IMR-90 (cell line): ENCODE measurements at regions not wholly inside any gene's neighbourhood (a gene's known extent, or its start where the extent isn't known, plus 50 kb on each side); places are given as distances from the start of the nearest gene placed in this dataset.

Experiments used
- ATAC-seq: fragments of 200-7000 bp; cut with Tn5 transposase; 2 replicates; pipeline ENCODE4 v1.9.1; 2020; ENCODE audit warnings: low read depth, mild to moderate bottlenecking, moderate library complexity
- BruUV-seq: library from RNA; stranded (reverse); fragments of 400-500 nt; replicated peaks from 2 replicates; lab custom pipeline; 2021; lab: Mats Ljungman, UMichigan
- CTCF ChIA-PET: fragments of 300-600 bp; formaldehyde crosslinking; extraction: SDS; loops from one replicate; lab custom pipeline; 2021; ENCODE audit warnings: antibody characterized with exemption; lab: Yijun Ruan, JAX
- POLR2A ChIA-PET: fragments of 300-600 bp; sonication (Branson Sonifier 250); formaldehyde crosslinking; loops from one replicate; lab custom pipeline; 2022; ENCODE audit warnings: antibody characterized with exemption; ENCODE audit not compliant: unreplicated experiment; lab: Charles Lee
- DNase-seq: peaks from one replicate; pipeline ENCODE4 v3.0.0; 2013
- H2AFZ ChIP-seq: replicated peaks from 2 replicates; pipeline ENCODE3; 2013; ENCODE audit warnings: low read length, mild to moderate bottlenecking; ENCODE audit not compliant: poor library complexity
- H2AK5ac ChIP-seq: 2 replicates; pipeline ENCODE4 v1.6.1; 2013; ENCODE audit warnings: low read depth, low read length, inconsistent platforms
- H2AK9ac ChIP-seq: replicated peaks from 2 replicates; pipeline ENCODE3; 2013; ENCODE audit warnings: mild to moderate bottlenecking, low read depth, low read length, moderate library complexity; ENCODE audit not compliant: poor library complexity
- H2BK120ac ChIP-seq: 2 replicates; pipeline ENCODE4 v1.6.1; 2013; ENCODE audit warnings: low read depth, low read length, inconsistent platforms
- H2BK15ac ChIP-seq: 3 replicates; pipeline ENCODE4 v1.6.1; 2013; ENCODE audit warnings: low read depth, low read length, inconsistent platforms
- H2BK20ac ChIP-seq: 2 replicates; pipeline ENCODE4 v1.6.1; 2013; ENCODE audit warnings: low read depth, mild to moderate bottlenecking, inconsistent platforms, low read length, moderate library complexity
- H2BK5ac ChIP-seq: 2 replicates; pipeline ENCODE4 v1.6.1; 2013; ENCODE audit warnings: mild to moderate bottlenecking, low read depth, low read length, inconsistent platforms; ENCODE audit not compliant: poor library complexity, severe bottlenecking
- H3K14ac ChIP-seq: replicated peaks from 2 replicates; pipeline ENCODE4 v1.6.1; 2013; ENCODE audit warnings: low read depth, low read length, inconsistent platforms
- H3K18ac ChIP-seq: 2 replicates; pipeline ENCODE4 v1.6.1; 2013; ENCODE audit warnings: low read depth, low read length, control low read depth
- H3K23ac ChIP-seq: 2 replicates; pipeline ENCODE4 v1.6.1; 2013; ENCODE audit warnings: low read depth, low read length, inconsistent platforms
- H3K27ac ChIP-seq: 2 replicates; pipeline ENCODE4 v1.5.1; 2013; ENCODE audit warnings: mild to moderate bottlenecking, control low read depth, low read length; ENCODE audit not compliant: insufficient read depth
- H3K27me3 ChIP-seq: 2 replicates; pipeline ENCODE4 v1.6.1; 2013; ENCODE audit warnings: low read length; ENCODE audit not compliant: control insufficient read depth, insufficient read depth
- H3K36me3 ChIP-seq: 2 replicates; pipeline ENCODE4 v1.6.1; 2013; ENCODE audit warnings: low read length, mixed read lengths; ENCODE audit not compliant: control insufficient read depth, insufficient read depth
- H3K4ac ChIP-seq: 2 replicates; pipeline ENCODE4 v1.6.1; 2013; ENCODE audit warnings: low read depth, low read length, inconsistent platforms
- H3K4me1 ChIP-seq: 2 replicates; pipeline ENCODE4 v1.6.1; 2013; ENCODE audit warnings: low read length, mixed read lengths; ENCODE audit not compliant: control insufficient read depth, insufficient read depth
- H3K4me2 ChIP-seq: 2 replicates; pipeline ENCODE4 v1.6.1; 2013; ENCODE audit warnings: low read depth, mild to moderate bottlenecking, control low read depth, low read length, moderate library complexity
- H3K4me3 ChIP-seq: 2 replicates; pipeline ENCODE4 v1.5.1; 2013; ENCODE audit warnings: low read depth, mild to moderate bottlenecking, control low read depth, low read length, moderate library complexity; ENCODE audit not compliant: insufficient read depth
- H3K56ac ChIP-seq: 2 replicates; pipeline ENCODE4 v1.6.1; 2013; ENCODE audit warnings: low read length, inconsistent platforms; ENCODE audit not compliant: insufficient read depth; ENCODE audit errors: extremely low read depth
- H3K79me1 ChIP-seq, 2 experiments: 2 replicates each; pipeline ENCODE4 v1.6.1; 2013; ENCODE audit warnings: low read length in 2 of 2, inconsistent platforms in 1 of 2, low read depth in 1 of 2
- H3K9ac ChIP-seq: 2 replicates; pipeline ENCODE4 v1.6.1; 2013; ENCODE audit warnings: low read depth, low read length, control low read depth
- H3K9me1 ChIP-seq: 2 replicates; pipeline ENCODE4 v1.6.1; 2013; ENCODE audit warnings: low read length, inconsistent platforms; ENCODE audit not compliant: insufficient read depth
- H3K9me3 ChIP-seq: 2 replicates; pipeline ENCODE4 v1.6.1; 2013; ENCODE audit warnings: low read length; ENCODE audit not compliant: control insufficient read depth, insufficient read depth
- H4K20me1 ChIP-seq: 2 replicates; pipeline ENCODE4 v1.6.1; 2013; ENCODE audit warnings: low read length, inconsistent platforms; ENCODE audit not compliant: insufficient read depth
- H4K5ac ChIP-seq: 2 replicates; pipeline ENCODE4 v1.6.1; 2013; ENCODE audit warnings: mild to moderate bottlenecking, low read depth, low read length, control low read depth
- H4K8ac ChIP-seq, 2 experiments: 2 replicates each; pipeline ENCODE4 v1.6.1; 2013; ENCODE audit warnings: low read depth in 2 of 2, low read length in 2 of 2, control low read depth in 1 of 2, inconsistent platforms in 1 of 2
- H4K91ac ChIP-seq: 2 replicates; pipeline ENCODE4 v1.6.1; 2013; ENCODE audit warnings: low read depth, low read length, inconsistent platforms; ENCODE audit not compliant: insufficient read depth
- BHLHE40 ChIP-seq: fragments of 150-350 bp; IDR thresholded peaks from 2 replicates; pipeline ENCODE4 v1.6.1; 2016; ENCODE audit warnings: mild to moderate bottlenecking, low read depth, low read length
- CEBPB ChIP-seq: IDR thresholded peaks from 2 replicates; pipeline ENCODE4 v1.6.1; 2012; ENCODE audit warnings: low read depth, low read length, improper control_type of control experiment
- CHD1 ChIP-seq: IDR thresholded peaks from 2 replicates; pipeline ENCODE4 v1.6.1; 2012; ENCODE audit warnings: low read depth, low read length, improper control_type of control experiment
- CTCF ChIP-seq: conservative IDR thresholded peaks from 2 replicates; pipeline ENCODE4 v1.5.1; 2012; ENCODE audit warnings: mild to moderate bottlenecking, low read depth, low read length, improper control_type of control experiment
- MXI1 ChIP-seq: IDR thresholded peaks from 2 replicates; pipeline ENCODE4 v1.6.1; 2012; ENCODE audit warnings: low read depth, mild to moderate bottlenecking, low read length, moderate library complexity, borderline replicate concordance
- NFE2L2 ChIP-seq: fragments of 150-350 bp; IDR thresholded peaks from 2 replicates; pipeline ENCODE4 v1.6.1; 2016; ENCODE audit warnings: low read depth, mild to moderate bottlenecking, low read length
- RCOR1 ChIP-seq: IDR thresholded peaks from 2 replicates; pipeline ENCODE4 v1.6.1; 2012; ENCODE audit warnings: mild to moderate bottlenecking, low read length, improper control_type of control experiment; ENCODE audit not compliant: insufficient replicate concordance
- RFX5 ChIP-seq: IDR thresholded peaks from 2 replicates; pipeline ENCODE4 v1.8.0; 2012; ENCODE audit warnings: low read depth, mild to moderate bottlenecking, low read length, moderate library complexity
- WGBS, 2 experiments: methylation state at CpG; one replicate each; pipeline versions ENCODE4 v1.1.5 to v1.1.7; 2013; ENCODE audit warnings: missing lambda C conversion rate in 2 of 2; ENCODE audit not compliant: insufficient read length in 1 of 2; ENCODE audit errors: extremely low coverage in 2 of 2; 5-methylcytosine and 5-hydroxymethylcytosine counted together
- dilution Hi-C: fragments of 300-500 bp; cut with HindIII; formaldehyde crosslinking; loops from one replicate; pipeline ENCODE4 v1.14.3; 2018; ENCODE audit warnings: low sequenced_read_pairs; ENCODE audit not compliant: unreplicated experiment
- in situ Hi-C: fragments of 300-500 bp; cut with MboI; formaldehyde crosslinking; loops from 3 replicates; pipeline ENCODE4 v1.14.3; 2019; ENCODE audit warnings: low sequenced_read_pairs, inconsistent platforms, mixed read lengths
- intact Hi-C: fragments of 100-400 bp; cut with micrococcal nuclease; formaldehyde crosslinking; loops from 2 replicates; pipeline ENCODE4 v1.10.0; 2022

GRCh38 chr11:42773729-42774128 lies 538.1 kb upstream of the API5 start:
- H3K79me1 ChIP-seq: no peaks in the 10 kb centered on the region
- H2BK20ac ChIP-seq: no peak overlapping the region
- no peak overlapping the region for H3K18ac ChIP-seq
- H4K20me1 ChIP-seq: no peaks in the 10 kb centered on the region
- H3K9ac ChIP-seq: no peak overlapping the region
- DNase-seq: no peak
- no peak overlapping the region for H4K91ac ChIP-seq
- no peaks in the 10 kb centered on the region for H3K4me1 ChIP-seq
- H3K9me1 ChIP-seq: no peaks in the 10 kb centered on the region
- H3K23ac ChIP-seq: no peak overlapping the region
- H3K4me2 ChIP-seq: no peak overlapping the region
- no peak overlapping the region for H2BK15ac ChIP-seq
- POLR2A ChIA-PET: no interaction called here
- no peak for ATAC-seq
- no peak overlapping the region for H3K4ac ChIP-seq
- no peaks in the 10 kb centered on the region for H3K36me3 ChIP-seq
- CTCF ChIA-PET: no interaction called here
- dilution Hi-C loops: no loop called here
- no peak overlapping the region for H3K27ac ChIP-seq
- H4K8ac ChIP-seq: no peak overlapping the region
- in situ Hi-C loops: no loop called here
- H2BK120ac ChIP-seq: no peak overlapping the region
- no peaks in the 10 kb centered on the region for H3K27me3 ChIP-seq
- no peak overlapping the region for H3K14ac ChIP-seq
- no peak overlapping the region for H3K4me3 ChIP-seq
- H2AK9ac ChIP-seq: no peak overlapping the region
- H2BK5ac ChIP-seq: no peak overlapping the region
- TF ChIP-seq NFE2L2 (no peak), MXI1 (no peak), CEBPB (no peak), BHLHE40 (no peak), RFX5 (no peak), CHD1 (no peak), RCOR1 (no peak), CTCF (no peak)
- no peak overlapping the region for H2AFZ ChIP-seq
- intact Hi-C loops: loop anchor here (5.0 kb wide), 1 partner anchor 509 kb away; no protein-coding TSS in a partner anchor
- no TSS peak for BruUV-seq
- no peak overlapping the region for H4K5ac ChIP-seq
- no CpG with 5 or more reads among the region's 5 CpGs for WGBS, 2 experiments
- no peak overlapping the region for H3K56ac ChIP-seq
- no peak overlapping the region for H2AK5ac ChIP-seq
- peaks cover 6% of the 10 kb centered on the region; the same call in 1 of the 2 replicates for H3K9me3 ChIP-seq
